GM23338 (cell line): ENCODE measurements at regions not wholly inside any gene's neighbourhood (a gene's known extent, or its start where the extent isn't known, plus 50 kb on each side); places are given as distances from the start of the nearest gene placed in this dataset.

Experiments
- ATAC-seq: fragments of 200-7000 bp; cut with Tn5 transposase; 3 replicates; pipeline ENCODE4 v1.9.1; 2020
- DNase-seq: peaks from one replicate; pipeline ENCODE4 v3.0.0-alpha.2; 2015; ENCODE audit warnings: low spot score
- H2AFZ ChIP-seq: fragments of 200-600 bp; sonication (generic); 2 replicates; pipeline ENCODE4 v1.8.0; 2016; ENCODE audit warnings: antibody characterized with exemption, mild to moderate bottlenecking, moderate library complexity
- H3F3A ChIP-seq: fragments of 200-600 bp; sonication (generic); replicated peaks from 2 replicates; pipeline ENCODE4 v1.8.0; 2017; ENCODE audit warnings: antibody characterized with exemption, mixed run types, low read depth
- H3K27ac ChIP-seq: fragments of 200-600 bp; sonication (generic); 2 replicates; pipeline ENCODE4 v1.6.1; 2016; ENCODE audit warnings: low read depth
- H3K27me3 ChIP-seq: fragments of 200-600 bp; sonication (generic); 2 replicates; pipeline ENCODE4 v1.8.0; 2016; ENCODE audit warnings: mild to moderate bottlenecking, mixed run types, moderate library complexity; ENCODE audit not compliant: insufficient read depth
- H3K36me3 ChIP-seq: fragments of 200-600 bp; sonication (generic); 2 replicates; pipeline ENCODE4 v1.8.0; 2016; ENCODE audit warnings: mild to moderate bottlenecking; ENCODE audit not compliant: insufficient read depth
- H3K4me1 ChIP-seq: fragments of 200-600 bp; sonication (generic); 2 replicates; pipeline ENCODE4 v1.8.0; 2016; ENCODE audit warnings: mild to moderate bottlenecking, moderate library complexity; ENCODE audit not compliant: insufficient read depth
- H3K4me2 ChIP-seq: fragments of 200-600 bp; sonication (generic); 2 replicates; pipeline ENCODE4 v1.7.1; 2017; ENCODE audit warnings: mixed run types
- H3K4me3 ChIP-seq: fragments of 200-600 bp; sonication (generic); 2 replicates; pipeline ENCODE4 v1.6.1; 2016; ENCODE audit warnings: mixed run types
- H3K79me2 ChIP-seq: fragments of 200-600 bp; sonication (generic); replicated peaks from 2 replicates; pipeline ENCODE4 v1.8.0; 2017; ENCODE audit warnings: mild to moderate bottlenecking; ENCODE audit not compliant: insufficient read depth
- H3K9me2 ChIP-seq: fragments of 200-600 bp; sonication (generic); 2 replicates; pipeline ENCODE4 v1.8.0; 2017; ENCODE audit not compliant: insufficient read depth
- H4K20me1 ChIP-seq: fragments of 200-600 bp; sonication (generic); replicated peaks from 2 replicates; pipeline ENCODE4 v1.8.0; 2017; ENCODE audit warnings: mild to moderate bottlenecking; ENCODE audit not compliant: insufficient read depth
- H3K27ac Mint-ChIP-seq: 2 replicates; pipeline ENCODE4 v1.8.0; 2020; ENCODE audit warnings: inconsistent platforms, mild to moderate bottlenecking, moderate library complexity, mixed read lengths
- H3K27me3 Mint-ChIP-seq: 3 replicates; pipeline ENCODE4 v1.8.0; 2022; ENCODE audit warnings: low read depth, mild to moderate bottlenecking, moderate library complexity, mixed read lengths, inconsistent platforms; ENCODE audit not compliant: insufficient read depth, poor library complexity
- H3K36me3 Mint-ChIP-seq: 3 replicates; pipeline ENCODE4 v1.8.0; 2021; ENCODE audit warnings: low read depth, mild to moderate bottlenecking, inconsistent platforms, moderate library complexity, mixed read lengths
- H3K4me1 Mint-ChIP-seq: 3 replicates; pipeline ENCODE4 v1.8.0; 2020; ENCODE audit warnings: mild to moderate bottlenecking, inconsistent platforms, mixed read lengths
- H3K4me3 Mint-ChIP-seq: 3 replicates; pipeline ENCODE4 v1.8.0; 2021; ENCODE audit warnings: moderate library complexity, mild to moderate bottlenecking, inconsistent platforms, mixed read lengths
- H3K9me3 Mint-ChIP-seq: 3 replicates; pipeline ENCODE4 v1.8.0; 2020; ENCODE audit warnings: moderate library complexity, mild to moderate bottlenecking, inconsistent platforms, mixed read lengths
- CREB1 ChIP-seq: fragments of 250-450 bp; sonication (Bioruptor Pico); IDR thresholded peaks from 2 replicates; pipeline ENCODE4 v1.5.0; 2020; ENCODE audit warnings: low read depth, mild to moderate bottlenecking, moderate library complexity
- EZH2phosphoT487 ChIP-seq: fragments of 200-600 bp; sonication (generic); IDR thresholded peaks from one replicate; pipeline ENCODE4 v1.8.1; 2018; ENCODE audit warnings: antibody characterized with exemption; ENCODE audit not compliant: unreplicated experiment
- POLR2AphosphoS5 ChIP-seq: IDR thresholded peaks from 2 replicates; pipeline ENCODE4 v1.6.1; 2016; ENCODE audit warnings: antibody characterized with exemption, low read depth
- STAT1 ChIP-seq: IDR thresholded peaks from one replicate; pipeline ENCODE4 v1.6.1; 2016; ENCODE audit warnings: antibody characterized with exemption; ENCODE audit not compliant: unreplicated experiment
- ZNF331 ChIP-seq: fragments of 250-450 bp; sonication (Bioruptor Pico); IDR thresholded peaks from 2 replicates; pipeline ENCODE4 v1.5.0; 2020; ENCODE audit warnings: low read depth, mild to moderate bottlenecking, moderate library complexity
- TF ChIP-seq, protein P1 (sequence below): fragments of 250-450 bp; sonication (Bioruptor Pico); IDR thresholded peaks from 2 replicates; pipeline ENCODE4 v1.5.0; 2020; ENCODE audit warnings: mild to moderate bottlenecking, moderate library complexity

DNA sequence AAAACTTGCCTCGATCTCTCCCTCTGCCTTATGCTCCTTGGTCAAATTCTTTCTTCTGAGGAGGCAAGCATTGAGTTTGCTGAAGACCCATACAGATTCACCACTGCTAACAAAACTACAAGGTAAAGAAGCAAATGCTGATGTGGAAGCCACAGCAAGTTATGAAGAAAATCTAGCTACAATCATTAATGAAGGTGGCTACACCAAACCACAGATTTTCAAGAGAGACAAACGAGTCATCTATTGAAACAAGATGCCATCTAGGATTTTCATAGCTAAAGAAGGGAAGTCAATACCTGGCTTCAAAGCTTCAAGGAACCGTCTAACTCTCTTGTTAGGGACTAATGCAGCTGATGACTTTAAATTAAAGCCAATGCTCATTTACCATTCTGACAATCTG lies 203.2 kb downstream of the METTL4 start (continued):
- TF ChIP-seq, protein P1, sequence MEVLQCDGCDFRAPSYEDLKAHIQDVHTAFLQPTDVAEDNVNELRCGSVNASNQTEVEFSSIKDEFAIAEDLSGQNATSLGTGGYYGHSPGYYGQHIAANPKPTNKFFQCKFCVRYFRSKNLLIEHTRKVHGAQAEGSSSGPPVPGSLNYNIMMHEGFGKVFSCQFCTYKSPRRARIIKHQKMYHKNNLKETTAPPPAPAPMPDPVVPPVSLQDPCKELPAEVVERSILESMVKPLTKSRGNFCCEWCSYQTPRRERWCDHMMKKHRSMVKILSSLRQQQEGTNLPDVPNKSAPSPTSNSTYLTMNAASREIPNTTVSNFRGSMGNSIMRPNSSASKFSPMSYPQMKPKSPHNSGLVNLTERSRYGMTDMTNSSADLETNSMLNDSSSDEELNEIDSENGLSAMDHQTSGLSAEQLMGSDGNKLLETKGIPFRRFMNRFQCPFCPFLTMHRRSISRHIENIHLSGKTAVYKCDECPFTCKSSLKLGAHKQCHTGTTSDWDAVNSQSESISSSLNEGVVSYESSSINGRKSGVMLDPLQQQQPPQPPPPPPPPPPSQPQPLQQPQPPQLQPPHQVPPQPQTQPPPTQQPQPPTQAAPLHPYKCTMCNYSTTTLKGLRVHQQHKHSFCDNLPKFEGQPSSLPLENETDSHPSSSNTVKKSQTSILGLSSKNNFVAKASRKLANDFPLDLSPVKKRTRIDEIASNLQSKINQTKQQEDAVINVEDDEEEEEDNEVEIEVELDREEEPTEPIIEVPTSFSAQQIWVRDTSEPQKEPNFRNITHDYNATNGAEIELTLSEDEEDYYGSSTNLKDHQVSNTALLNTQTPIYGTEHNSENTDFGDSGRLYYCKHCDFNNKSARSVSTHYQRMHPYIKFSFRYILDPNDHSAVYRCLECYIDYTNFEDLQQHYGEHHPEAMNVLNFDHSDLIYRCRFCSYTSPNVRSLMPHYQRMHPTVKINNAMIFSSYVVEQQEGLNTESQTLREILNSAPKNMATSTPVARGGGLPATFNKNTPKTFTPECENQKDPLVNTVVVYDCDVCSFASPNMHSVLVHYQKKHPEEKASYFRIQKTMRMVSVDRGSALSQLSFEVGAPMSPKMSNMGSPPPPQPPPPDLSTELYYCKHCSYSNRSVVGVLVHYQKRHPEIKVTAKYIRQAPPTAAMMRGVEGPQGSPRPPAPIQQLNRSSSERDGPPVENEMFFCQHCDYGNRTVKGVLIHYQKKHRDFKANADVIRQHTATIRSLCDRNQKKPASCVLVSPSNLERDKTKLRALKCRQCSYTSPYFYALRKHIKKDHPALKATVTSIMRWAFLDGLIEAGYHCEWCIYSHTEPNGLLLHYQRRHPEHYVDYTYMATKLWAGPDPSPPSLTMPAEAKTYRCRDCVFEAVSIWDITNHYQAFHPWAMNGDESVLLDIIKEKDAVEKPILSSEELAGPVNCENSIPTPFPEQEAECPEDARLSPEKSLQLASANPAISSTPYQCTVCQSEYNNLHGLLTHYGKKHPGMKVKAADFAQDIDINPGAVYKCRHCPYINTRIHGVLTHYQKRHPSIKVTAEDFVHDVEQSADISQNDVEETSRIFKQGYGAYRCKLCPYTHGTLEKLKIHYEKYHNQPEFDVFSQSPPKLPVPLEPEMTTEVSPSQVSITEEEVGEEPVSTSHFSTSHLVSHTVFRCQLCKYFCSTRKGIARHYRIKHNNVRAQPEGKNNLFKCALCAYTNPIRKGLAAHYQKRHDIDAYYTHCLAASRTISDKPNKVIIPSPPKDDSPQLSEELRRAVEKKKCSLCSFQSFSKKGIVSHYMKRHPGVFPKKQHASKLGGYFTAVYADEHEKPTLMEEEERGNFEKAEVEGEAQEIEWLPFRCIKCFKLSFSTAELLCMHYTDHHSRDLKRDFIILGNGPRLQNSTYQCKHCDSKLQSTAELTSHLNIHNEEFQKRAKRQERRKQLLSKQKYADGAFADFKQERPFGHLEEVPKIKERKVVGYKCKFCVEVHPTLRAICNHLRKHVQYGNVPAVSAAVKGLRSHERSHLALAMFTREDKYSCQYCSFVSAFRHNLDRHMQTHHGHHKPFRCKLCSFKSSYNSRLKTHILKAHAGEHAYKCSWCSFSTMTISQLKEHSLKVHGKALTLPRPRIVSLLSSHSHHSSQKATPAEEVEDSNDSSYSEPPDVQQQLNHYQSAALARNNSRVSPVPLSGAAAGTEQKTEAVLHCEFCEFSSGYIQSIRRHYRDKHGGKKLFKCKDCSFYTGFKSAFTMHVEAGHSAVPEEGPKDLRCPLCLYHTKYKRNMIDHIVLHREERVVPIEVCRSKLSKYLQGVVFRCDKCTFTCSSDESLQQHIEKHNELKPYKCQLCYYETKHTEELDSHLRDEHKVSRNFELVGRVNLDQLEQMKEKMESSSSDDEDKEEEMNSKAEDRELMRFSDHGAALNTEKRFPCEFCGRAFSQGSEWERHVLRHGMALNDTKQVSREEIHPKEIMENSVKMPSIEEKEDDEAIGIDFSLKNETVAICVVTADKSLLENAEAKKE = no peak
- TF ChIP-seq CREB1 (CRISPR knock-in tag) = no peak

DNA sequence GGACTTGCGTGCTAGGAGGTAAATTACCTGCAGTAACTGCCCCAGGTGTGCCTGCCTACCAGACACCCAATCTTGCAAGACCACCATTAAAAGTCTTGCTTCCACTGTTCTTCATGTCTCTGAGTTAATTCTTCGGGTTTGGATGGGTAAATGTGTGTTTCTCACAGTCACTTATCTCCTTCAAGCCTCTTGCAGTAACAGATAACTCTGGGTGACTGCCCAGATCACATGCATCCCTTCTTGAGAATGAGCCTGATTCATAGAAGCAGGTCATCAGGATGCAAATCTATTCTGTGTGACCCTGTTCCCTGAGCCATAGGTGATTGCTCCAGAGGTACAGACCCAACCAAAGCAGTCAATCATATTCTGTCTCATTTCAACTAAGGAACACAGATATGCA lies 194.6 kb downstream of the METTL4 start:
- TF ChIP-seq ZNF331 (CRISPR knock-in tag) (no peak), STAT1 (no peak), CREB1 (CRISPR knock-in tag) (no peak), POLR2AphosphoS5 (no peak), EZH2phosphoT487 (no peak)
- Histone ChIP-seq H3K27ac (no peak overlapping the region), H3K4me3 (no peak overlapping the region), H3K79me2 (no peaks in the 10 kb centered on the region), H4K20me1 (no peaks in the 10 kb centered on the region), H2AFZ (peak overlapping the region; percentile 29; the same call in 1 of the 2 replicates), H3K27me3 (no peaks in the 10 kb centered on the region), H3K36me3 (no peaks in the 10 kb centered on the region), H3K4me2 (no peak overlapping the region), H3K9me2 (peaks cover 10% of the 10 kb centered on the region), H3F3A (no peaks in the 10 kb centered on the region), H3K4me1 (no peaks in the 10 kb centered on the region)
- Mint-ChIP-seq H3K27ac (no peak overlapping the region), H3K27me3 (no peaks in the 10 kb centered on the region), H3K36me3 (no peaks in the 10 kb centered on the region), H3K9me3 (no peaks in the 10 kb centered on the region), H3K4me1 (peaks cover 4% of the 10 kb centered on the region; the same call in 2 of the 3 replicates), H3K4me3 (no peak overlapping the region)
- DNase-seq = no peak
- ATAC-seq = no peak
